ENCODE measurements at regions not wholly inside any gene's neighbourhood (a gene's known extent, or its start where the extent isn't known, plus 50 kb on each side); places are given as distances from the start of the nearest gene placed in this dataset.
A peak's percentile ranks its signal among the peaks of the same experiment; 100 is the strongest.

- DNase-seq, result no peak
These were observed 137.7 kb upstream of the PAPPA start for GRCh38 chr9:116015855-116016254.

GRCh38 chr9:116020146-116020545 is 133.4 kb upstream of the PAPPA start:
- no peak for DNase-seq

DNA sequence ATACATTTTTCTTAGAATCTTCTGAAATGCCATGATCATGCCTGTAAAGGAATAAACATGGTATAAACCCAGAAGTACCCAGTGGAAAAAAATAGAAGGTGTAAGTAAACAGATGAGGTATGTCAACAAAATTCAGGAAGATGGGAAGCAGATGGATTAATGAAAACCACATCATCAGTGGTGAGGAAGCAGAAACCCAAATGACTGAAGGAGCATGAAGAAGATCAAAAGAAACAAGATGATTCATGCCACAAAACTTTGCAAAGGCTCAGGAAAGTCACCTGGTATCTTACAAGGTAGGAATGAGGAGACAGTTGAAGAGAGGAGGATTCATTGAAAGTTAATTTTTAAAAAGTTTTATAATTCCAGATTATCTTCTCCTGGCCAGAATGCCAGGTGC is 132.8 kb upstream of the PAPPA start:
- no peak for DNase-seq

GRCh38 chr9:116027096-116027495 is 126.5 kb upstream of the PAPPA start:
- no peak for DNase-seq

DNA sequence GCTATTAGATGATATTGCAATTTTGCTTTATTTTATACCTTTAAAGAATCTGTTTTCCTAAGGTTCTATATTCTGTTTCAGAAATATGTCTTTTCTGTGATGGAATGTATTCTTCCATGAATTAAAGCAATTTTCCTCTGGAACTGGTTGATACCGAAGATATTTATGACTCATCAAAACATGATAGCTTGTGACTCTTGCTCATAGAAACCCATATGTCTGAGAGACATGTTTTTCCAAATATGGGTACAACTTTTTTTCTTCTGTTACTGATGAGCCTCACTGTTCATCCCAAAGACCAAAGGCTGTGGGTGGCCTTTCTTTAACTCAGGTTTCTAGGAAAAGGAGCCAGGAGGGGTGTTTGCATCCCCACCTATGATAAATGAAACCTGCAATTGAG is 126.1 kb upstream of the PAPPA start:
- DNase-seq, result no peak

DNA sequence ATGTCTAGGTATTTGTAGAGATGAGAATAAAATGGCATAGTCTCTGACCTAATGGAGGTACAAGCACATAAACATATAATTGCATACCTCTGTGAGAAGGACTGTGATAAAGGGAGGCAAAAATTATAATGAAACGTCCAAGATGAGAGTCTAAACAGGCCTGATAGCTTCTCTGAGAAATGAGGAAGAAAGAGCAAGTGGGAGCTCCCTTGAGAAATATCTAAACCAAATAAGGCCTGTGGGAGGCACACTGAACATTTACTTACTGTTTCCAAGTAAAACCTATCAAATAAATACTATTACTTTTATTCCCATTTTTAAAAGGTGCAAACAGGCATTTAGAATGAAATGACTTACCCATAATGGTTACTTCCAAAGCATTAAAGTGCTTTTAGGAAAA is 125.6 kb upstream of the PAPPA start:
- no peak for DNase-seq

DNA sequence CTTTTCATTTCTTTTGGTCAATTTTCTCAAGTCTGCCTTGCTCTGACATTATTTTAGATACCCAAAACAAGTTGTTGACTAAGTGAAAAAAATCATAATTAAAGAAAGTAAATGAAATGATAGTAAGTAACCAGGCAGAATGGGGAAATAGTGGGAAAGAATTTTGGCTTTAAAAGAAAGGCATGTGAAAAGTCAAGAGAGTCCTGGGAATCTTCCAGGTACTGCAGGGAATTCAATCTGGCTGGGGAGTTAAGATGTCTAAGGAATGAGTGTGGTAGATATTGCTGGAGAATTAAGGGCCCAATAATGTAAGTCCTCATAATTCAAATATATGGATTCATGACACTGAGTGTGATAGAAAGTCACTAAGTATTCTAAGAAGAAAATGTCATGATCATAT is 123.1 kb upstream of the PAPPA start:
- no peak for DNase-seq

DNA sequence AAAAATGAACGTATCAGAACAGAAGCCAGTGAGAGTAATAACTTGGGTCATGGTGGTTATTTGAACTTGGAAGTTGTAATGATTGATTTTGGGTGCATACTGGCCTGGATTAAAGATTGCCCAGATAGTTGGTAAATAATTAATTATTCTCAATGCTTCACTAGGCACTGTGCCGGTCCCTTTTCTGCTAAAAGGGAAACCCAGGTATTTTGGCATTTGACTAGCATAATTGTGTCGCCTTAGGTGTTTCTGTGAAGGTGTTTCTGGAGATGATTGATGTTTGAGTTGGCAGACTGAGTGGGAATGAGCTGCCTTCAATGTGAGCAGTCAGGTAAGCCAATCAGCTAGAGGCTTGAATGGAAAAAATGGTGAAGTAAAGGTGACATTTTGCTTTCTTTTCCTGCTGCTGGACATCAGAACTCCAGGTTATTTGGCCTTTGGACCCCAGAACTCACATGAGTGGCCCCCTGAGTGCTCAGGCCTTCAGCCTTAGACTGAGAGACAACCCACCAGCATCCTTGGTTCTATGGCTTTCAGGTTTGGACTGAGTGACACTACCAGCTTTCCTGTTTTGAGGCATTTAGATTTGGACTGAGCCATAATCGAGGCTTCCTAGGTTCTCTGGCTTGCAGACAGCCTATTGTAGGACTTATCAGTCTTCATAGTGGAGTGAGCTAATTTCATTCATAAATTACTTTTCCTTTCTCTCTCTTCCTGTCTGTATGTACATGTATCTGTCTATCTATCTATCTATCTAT is 120.7 kb upstream of the PAPPA start:
- no peak for DNase-seq

GRCh38 chr9:116039312-116039711 is 114.3 kb upstream of the PAPPA start:
- no peak for DNase-seq

GRCh38 chr9:116039893-116040292 is 113.7 kb upstream of the PAPPA start:
- no peak for DNase-seq

DNA sequence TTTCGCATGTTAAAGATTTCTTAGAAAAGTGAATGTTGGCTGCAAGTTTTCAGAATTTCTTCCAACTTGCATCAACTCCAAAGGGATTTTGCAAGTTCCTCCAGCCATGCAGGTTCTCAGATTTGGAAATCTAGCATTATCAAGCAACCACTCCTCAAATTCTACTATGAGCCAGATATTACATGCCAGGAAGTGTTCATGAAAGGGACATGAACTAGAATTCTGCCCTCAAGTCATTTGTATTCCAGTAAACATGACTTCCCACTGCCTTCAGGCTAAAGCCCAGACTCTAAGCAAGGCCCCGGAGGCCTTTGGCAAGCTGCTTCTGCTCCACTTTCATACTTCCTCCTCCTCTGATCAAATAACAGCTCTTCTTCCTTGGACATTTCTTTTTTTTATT is 111.3 kb upstream of the PAPPA start:
- no peak for DNase-seq

DNA sequence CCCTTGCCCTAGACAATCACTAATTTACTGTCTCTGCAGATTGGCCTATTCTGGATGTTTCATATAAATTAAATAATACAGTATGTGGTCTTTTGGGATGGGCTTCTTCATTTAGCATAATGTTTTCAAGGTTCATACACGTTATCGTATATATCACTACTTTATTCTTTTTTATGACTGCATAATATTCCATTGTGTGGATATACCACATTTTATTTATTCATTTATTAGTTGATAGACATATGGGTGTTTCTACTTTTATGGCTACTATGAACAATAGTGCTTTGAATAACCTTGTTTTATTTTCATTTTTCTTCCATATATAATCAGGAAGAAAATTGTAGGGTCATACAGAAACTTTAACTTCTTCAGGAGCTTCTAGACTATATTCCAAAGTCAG is 108.5 kb upstream of the PAPPA start:
- DNase-seq, result no peak

GRCh38 chr9:116048081-116048480 is 105.5 kb upstream of the PAPPA start:
- no peak for DNase-seq

- no peak for DNase-seq
These were observed 104.1 kb upstream of the PAPPA start for GRCh38 chr9:116049456-116049855.

- DNase-seq, result no peak
These were observed 102.1 kb upstream of the PAPPA start for GRCh38 chr9:116051528-116051927.

- no peak for DNase-seq
These were observed 98.1 kb upstream of the PAPPA start for GRCh38 chr9:116055536-116055935.

DNA sequence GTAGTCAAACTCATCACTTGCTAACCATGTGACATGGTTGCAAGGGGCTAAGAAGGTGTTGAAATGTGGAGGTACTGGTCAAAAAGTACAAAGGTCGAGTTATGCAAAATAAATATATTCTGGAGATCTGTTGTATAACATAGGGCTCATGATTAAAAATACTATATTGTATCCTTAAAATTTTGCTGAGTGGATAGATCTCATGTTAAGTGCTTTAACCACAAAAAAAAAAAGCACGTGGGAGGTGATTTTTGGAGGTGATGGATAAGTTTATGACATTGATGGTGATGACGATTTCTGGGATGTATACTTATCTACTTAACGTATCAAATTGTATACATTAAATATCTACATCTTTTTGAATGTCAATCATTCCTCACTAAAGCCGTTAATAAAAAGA is 96.2 kb upstream of the PAPPA start:
- no peak for DNase-seq

DNA sequence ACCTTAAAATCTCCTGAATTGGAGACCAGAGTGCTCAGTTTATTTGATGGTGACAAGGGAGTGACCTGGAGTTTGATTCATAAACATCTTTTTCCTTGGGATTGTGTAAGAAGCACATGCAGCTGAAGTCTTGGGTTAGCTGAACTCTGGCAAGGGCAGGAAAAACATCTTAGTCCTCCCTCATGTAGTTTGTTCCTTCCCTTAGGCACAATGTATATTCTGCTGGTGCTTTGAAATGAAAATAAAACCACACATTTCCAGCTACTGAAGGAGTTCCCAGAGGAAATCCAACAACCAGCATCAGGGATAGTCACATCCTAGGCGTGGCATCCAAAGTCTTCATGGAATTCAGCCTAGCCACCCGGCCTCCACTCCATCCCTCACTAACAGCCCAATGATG is 95.2 kb upstream of the PAPPA start:
- no peak for DNase-seq

- DNase-seq, result no peak
These were observed 94.1 kb upstream of the PAPPA start for GRCh38 chr9:116059466-116059865.

GRCh38 chr9:116060631-116061030 is 93.0 kb upstream of the PAPPA start:
- DNase-seq, result peak; percentile 38

DNA sequence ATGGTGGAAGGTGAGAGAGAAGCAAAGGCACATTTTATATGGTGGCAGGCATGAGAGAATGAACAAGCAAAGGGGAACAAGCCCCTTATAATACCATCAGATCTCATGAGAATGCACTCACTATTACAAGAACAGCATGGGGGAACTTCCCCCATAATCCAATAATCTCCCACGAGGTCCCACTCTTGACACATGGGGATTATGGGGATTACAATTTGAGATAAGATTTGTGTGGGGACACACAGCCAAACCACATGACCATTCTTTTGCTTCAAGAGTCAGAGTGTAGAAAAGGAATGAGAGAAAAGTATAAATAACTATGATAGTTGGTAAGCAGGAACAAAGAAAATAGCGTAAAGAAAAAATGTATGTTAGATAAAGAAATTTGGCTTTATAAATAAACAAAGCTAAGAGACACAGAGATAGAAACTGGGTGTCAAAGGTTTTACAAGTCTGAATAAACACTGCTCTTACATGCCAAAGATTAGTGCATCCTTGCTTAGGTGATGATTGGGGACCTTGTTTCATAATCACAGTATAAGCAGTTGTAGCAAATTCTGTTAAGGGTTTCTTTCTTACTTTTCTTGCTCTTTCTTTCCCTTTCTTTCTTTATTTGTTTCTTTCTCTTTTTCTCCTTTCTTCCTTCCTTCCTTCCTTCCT is 91.9 kb upstream of the PAPPA start:
- DNase-seq, result no peak

DNA sequence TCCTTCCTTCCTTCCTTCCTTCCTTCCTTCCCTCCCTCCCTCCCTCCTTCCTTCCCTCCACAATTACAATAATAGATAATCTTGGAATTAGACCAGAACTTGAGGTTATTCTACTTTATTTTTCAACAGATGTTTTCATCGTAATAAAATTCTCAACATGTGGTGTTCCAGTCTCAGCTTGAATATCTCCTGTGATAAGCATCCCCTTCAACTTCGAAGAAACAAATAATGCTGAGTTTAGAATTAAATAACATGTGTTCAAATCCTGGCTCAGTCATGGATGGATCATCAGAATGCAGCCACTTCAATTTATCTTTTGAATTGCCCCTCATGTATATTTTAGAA is 91.4 kb upstream of the PAPPA start:
- no peak for DNase-seq

GRCh38 chr9:116064970-116065369 is 88.6 kb upstream of the PAPPA start:
- DNase-seq, result no peak

GRCh38 chr9:116066221-116066620 is 87.4 kb upstream of the PAPPA start:
- DNase-seq, result no peak

GRCh38 chr9:116067566-116067965 is 86.0 kb upstream of the PAPPA start:
- no peak for DNase-seq

Data from NCI-H510A treated with DMSO at 0.1 percent for 48 hours (cell line).